Endothelial cell of umbilical vein (primary cell): ENCODE measurements at regions not wholly inside any gene's neighbourhood (a gene's known extent, or its start where the extent isn't known, plus 50 kb on each side); places are given as distances from the start of the nearest gene placed in this dataset.

Source experiments
- BruUV-seq: library from RNA; stranded (reverse); fragments of 400-500 nt; replicated peaks from 2 replicates; lab custom pipeline; 2021; lab: Mats Ljungman, UMichigan
- CTCF ChIA-PET: fragments of 300-600, 350-600 bp; sonication (Branson Sonifier 250); formaldehyde crosslinking; loops from one replicate; lab custom pipeline; 2021; ENCODE audit warnings: antibody characterized with exemption, inconsistent platforms; lab: Charles Lee
- POLR2A ChIA-PET: fragments of 300-600, 350-600 bp; sonication (Branson Sonifier 250); formaldehyde crosslinking; loops from one replicate; lab custom pipeline; 2021; ENCODE audit warnings: antibody characterized with exemption, inconsistent platforms; lab: Charles Lee
- DNase-seq: peaks from one replicate; pipeline ENCODE4 v3.0.0-alpha.2; 2011; ENCODE audit warnings: low read depth, low spot score
- FAIRE-seq: peaks from 2 replicates; lab custom pipeline; 2011; peaks lifted over from hg19 to GRCh38; lab: Jason Lieb, UNC
- H2AFZ ChIP-seq: 2 replicates; pipeline ENCODE4 v1.6.0; 2012; ENCODE audit warnings: low read depth, low read length, control low read depth, inconsistent platforms
- H3K27ac ChIP-seq: 2 replicates; pipeline ENCODE4 v1.5.1; 2011; ENCODE audit warnings: low read depth, mild to moderate bottlenecking, control low read depth, low read length, moderate library complexity; ENCODE audit not compliant: insufficient read depth
- H3K27me3 ChIP-seq, 2 experiments: 2 replicates each; pipeline versions ENCODE4 v1.6.0 to v1.6.1; 2011; ENCODE audit warnings: low read length in 2 of 2, mixed read lengths in 1 of 2; ENCODE audit not compliant: control insufficient read depth in 2 of 2, insufficient read depth in 2 of 2
- H3K36me3 ChIP-seq, 2 experiments: 2 replicates in 1 of 2; 3 replicates in 1 of 2; pipeline ENCODE4 v1.5.1; 2011; ENCODE audit warnings: low read length in 2 of 2, mild to moderate bottlenecking in 1 of 2, moderate library complexity in 1 of 2; ENCODE audit not compliant: control insufficient read depth in 2 of 2, insufficient read depth in 2 of 2; ENCODE audit errors: extremely low read depth in 1 of 2
- H3K4me1 ChIP-seq: 3 replicates; pipeline ENCODE4 v1.5.1; 2011; ENCODE audit warnings: mild to moderate bottlenecking, low read length; ENCODE audit not compliant: control insufficient read depth, insufficient read depth; ENCODE audit errors: extremely low read depth
- H3K4me2 ChIP-seq: 2 replicates; pipeline ENCODE4 v1.6.1; 2011; ENCODE audit warnings: low read length, control low read depth, mixed read lengths; ENCODE audit not compliant: insufficient read depth
- H3K4me3 ChIP-seq, 3 experiments: fragments of 200-600 bp in 1 of 3; sonication (generic), shearing (Covaris generic) in 1 of 3; replicated peaks in 1 of 3; 2 replicates each; pipeline ENCODE4 v1.5.1; 2011 to 2016; ENCODE audit warnings: control low read depth in 3 of 3, low read length in 3 of 3, mild to moderate bottlenecking in 2 of 3, inconsistent platforms in 1 of 3, low read depth in 1 of 3, moderate library complexity in 1 of 3; ENCODE audit not compliant: insufficient read depth in 1 of 3
- H3K79me2 ChIP-seq: 2 replicates; pipeline ENCODE4 v1.6.0; 2012; ENCODE audit warnings: low read length, inconsistent platforms; ENCODE audit not compliant: control insufficient read depth, insufficient read depth
- H3K9ac ChIP-seq: replicated peaks from 2 replicates; pipeline ENCODE3; 2011; ENCODE audit warnings: low read length, control low read depth; ENCODE audit not compliant: insufficient read depth; ENCODE audit errors: extremely low read depth
- H3K9me1 ChIP-seq: replicated peaks from 3 replicates; pipeline ENCODE4 v1.6.0; 2011; ENCODE audit warnings: mild to moderate bottlenecking, low read length; ENCODE audit not compliant: control insufficient read depth, insufficient read depth; ENCODE audit errors: extremely low read depth
- H3K9me3 ChIP-seq: replicated peaks from 2 replicates; pipeline ENCODE4 v1.5.1; 2012; ENCODE audit warnings: low read length, inconsistent platforms; ENCODE audit not compliant: control insufficient read depth, insufficient read depth
- H4K20me1 ChIP-seq: replicated peaks from 2 replicates; pipeline ENCODE3; 2011; ENCODE audit warnings: mild to moderate bottlenecking, low read length; ENCODE audit not compliant: control insufficient read depth, insufficient read depth; ENCODE audit errors: extremely low read depth
- EZH2 ChIP-seq: IDR thresholded peaks from 2 replicates; pipeline ENCODE4 v1.6.1; 2012; ENCODE audit warnings: borderline replicate concordance, low read depth, mild to moderate bottlenecking, moderate library complexity, low read length, inconsistent platforms; ENCODE audit not compliant: severe bottlenecking
- FOS ChIP-seq: IDR thresholded peaks from 2 replicates; pipeline ENCODE4 v1.6.1; 2011; ENCODE audit warnings: mild to moderate bottlenecking, low read length, moderate library complexity, borderline replicate concordance; ENCODE audit not compliant: insufficient read depth
- GATA2 ChIP-seq: IDR thresholded peaks from 2 replicates; pipeline ENCODE4 v1.7.0; 2011; ENCODE audit warnings: low read depth, mild to moderate bottlenecking, moderate library complexity, mixed read lengths, low read length; ENCODE audit not compliant: insufficient read length, insufficient read depth
- MYC ChIP-seq: IDR thresholded peaks from one replicate; pipeline ENCODE4 v1.6.1; 2011; ENCODE audit warnings: mild to moderate bottlenecking, low read depth, low read length
- POLR2A ChIP-seq: IDR thresholded peaks from 2 replicates; pipeline ENCODE4 v1.6.1; 2012; ENCODE audit warnings: low read depth, mild to moderate bottlenecking, control low read depth, low read length
- POLR2AphosphoS5 ChIP-seq: IDR thresholded peaks from 2 replicates; pipeline ENCODE4 v1.6.1; 2012; ENCODE audit warnings: low read depth, mild to moderate bottlenecking, control low read depth, low read length, moderate library complexity; ENCODE audit not compliant: insufficient read depth
- dilution Hi-C: fragments of 300-500 bp; cut with MboI; formaldehyde crosslinking; loops from one replicate; pipeline ENCODE4 v1.15.0; 2019; ENCODE audit warnings: low sequenced_read_pairs; ENCODE audit not compliant: extremely low pct_ligation_motif_present
- intact Hi-C: fragments of 100-400 bp; cut with micrococcal nuclease; formaldehyde crosslinking; loops from one replicate; pipeline ENCODE4 v1.10.0; 2022
- TF ChIP-seq, protein P1 (sequence below): IDR thresholded peaks from 2 replicates; pipeline ENCODE4 v1.6.1; 2011; ENCODE audit not compliant: insufficient read depth, insufficient read length
- TF ChIP-seq, protein P2 (sequence below), 2 donors: IDR thresholded peaks; 1 replicate in 1 of 2; 2 replicates in 1 of 2; pipeline ENCODE4 v1.5.1; 2011; ENCODE audit warnings: low read length in 2 of 2, mild to moderate bottlenecking in 2 of 2, moderate library complexity in 2 of 2, control low read depth in 1 of 2, inconsistent platforms in 1 of 2, low read depth in 1 of 2; ENCODE audit not compliant: insufficient read depth in 1 of 2; ENCODE audit errors: extremely low read depth in 1 of 2

DNA sequence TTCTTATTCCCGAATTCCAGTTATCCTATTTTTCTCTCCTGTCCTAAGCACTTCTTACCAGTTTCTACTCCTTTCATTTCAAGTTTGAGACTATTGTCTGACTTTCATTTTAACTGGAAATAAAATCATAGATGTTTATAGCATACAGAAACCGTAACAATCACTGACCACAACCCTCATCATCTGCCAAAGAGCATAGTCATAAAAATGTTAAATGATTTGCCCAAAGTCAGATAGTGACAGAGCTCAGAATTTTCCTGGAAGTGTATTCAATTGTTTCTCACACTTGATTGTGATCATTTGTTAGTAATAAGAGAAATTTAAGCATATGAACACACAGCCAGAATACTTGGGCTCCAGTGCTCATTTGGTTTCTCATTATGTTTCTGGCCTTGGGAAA lies 250.5 kb upstream of the PCDH15 start:
- POLR2A ChIA-PET: no interaction called here
- TF ChIP-seq, protein P1, sequence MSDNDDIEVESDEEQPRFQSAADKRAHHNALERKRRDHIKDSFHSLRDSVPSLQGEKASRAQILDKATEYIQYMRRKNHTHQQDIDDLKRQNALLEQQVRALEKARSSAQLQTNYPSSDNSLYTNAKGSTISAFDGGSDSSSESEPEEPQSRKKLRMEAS: no peak
- TF ChIP-seq, protein P2, sequence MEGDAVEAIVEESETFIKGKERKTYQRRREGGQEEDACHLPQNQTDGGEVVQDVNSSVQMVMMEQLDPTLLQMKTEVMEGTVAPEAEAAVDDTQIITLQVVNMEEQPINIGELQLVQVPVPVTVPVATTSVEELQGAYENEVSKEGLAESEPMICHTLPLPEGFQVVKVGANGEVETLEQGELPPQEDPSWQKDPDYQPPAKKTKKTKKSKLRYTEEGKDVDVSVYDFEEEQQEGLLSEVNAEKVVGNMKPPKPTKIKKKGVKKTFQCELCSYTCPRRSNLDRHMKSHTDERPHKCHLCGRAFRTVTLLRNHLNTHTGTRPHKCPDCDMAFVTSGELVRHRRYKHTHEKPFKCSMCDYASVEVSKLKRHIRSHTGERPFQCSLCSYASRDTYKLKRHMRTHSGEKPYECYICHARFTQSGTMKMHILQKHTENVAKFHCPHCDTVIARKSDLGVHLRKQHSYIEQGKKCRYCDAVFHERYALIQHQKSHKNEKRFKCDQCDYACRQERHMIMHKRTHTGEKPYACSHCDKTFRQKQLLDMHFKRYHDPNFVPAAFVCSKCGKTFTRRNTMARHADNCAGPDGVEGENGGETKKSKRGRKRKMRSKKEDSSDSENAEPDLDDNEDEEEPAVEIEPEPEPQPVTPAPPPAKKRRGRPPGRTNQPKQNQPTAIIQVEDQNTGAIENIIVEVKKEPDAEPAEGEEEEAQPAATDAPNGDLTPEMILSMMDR (IDR thresholded peaks at IDR 0.05; ENCODE audit: extremely low read depth in 1 of 2, insufficient read depth in 1 of 2, low read depth in 1 of 2, low read length in 2 of 2): no peak
- TF ChIP-seq MYC (no peak), POLR2A (no peak), EZH2 (no peak), POLR2AphosphoS5 (no peak), FOS (no peak), GATA2 (no peak)
- Histone ChIP-seq H3K9me3 (no peaks in the 10 kb centered on the region), H3K27me3 (no peaks in the 10 kb centered on the region), H3K9me1 (no peaks in the 10 kb centered on the region), H3K4me1 (no peaks in the 10 kb centered on the region), H3K27ac (no peak overlapping the region), H3K79me2 (no peaks in the 10 kb centered on the region), H3K4me3 (no peak overlapping the region), H2AFZ (no peak overlapping the region), H3K4me2 (no peak overlapping the region), H3K36me3 (no peaks in the 10 kb centered on the region), H3K9ac (no peak overlapping the region), H4K20me1 (no peaks in the 10 kb centered on the region)
- intact Hi-C loops: no loop called here
- dilution Hi-C loops: no loop called here
- CTCF ChIA-PET: interaction anchor here (1.2 kb wide), 1 partner anchor 40 kb away, joined by 3 read pairs; no protein-coding TSS in a partner anchor
- FAIRE-seq: no peak
- no peak for DNase-seq
- BruUV-seq: no TSS peak
